Choroid plexus epithelial cell (primary cell): ENCODE measurements at regions not wholly inside any gene's neighbourhood (a gene's known extent, or its start where the extent isn't known, plus 50 kb on each side); places are given as distances from the start of the nearest gene placed in this dataset.
"Not testable (repeated sequence)": the region's sequence is repeated elsewhere in the genome, so short reads cannot be mapped to it uniquely, and the experiment has no call there.

Source experiments
- DNase-seq: peaks from one replicate; pipeline ENCODE4 v3.0.0-alpha.2; 2010; ENCODE audit warnings: low read depth
- H3K4me3 ChIP-seq: 2 replicates; pipeline ENCODE4 v1.5.1; 2011; ENCODE audit warnings: low read depth, mild to moderate bottlenecking, control low read depth, low read length, moderate library complexity
- TF ChIP-seq, protein P1 (sequence below): conservative IDR thresholded peaks from 2 replicates; pipeline ENCODE4 v1.5.1; 2011; ENCODE audit warnings: low read depth, mild to moderate bottlenecking, control low read depth, inconsistent platforms, low read length, moderate library complexity

DNA sequence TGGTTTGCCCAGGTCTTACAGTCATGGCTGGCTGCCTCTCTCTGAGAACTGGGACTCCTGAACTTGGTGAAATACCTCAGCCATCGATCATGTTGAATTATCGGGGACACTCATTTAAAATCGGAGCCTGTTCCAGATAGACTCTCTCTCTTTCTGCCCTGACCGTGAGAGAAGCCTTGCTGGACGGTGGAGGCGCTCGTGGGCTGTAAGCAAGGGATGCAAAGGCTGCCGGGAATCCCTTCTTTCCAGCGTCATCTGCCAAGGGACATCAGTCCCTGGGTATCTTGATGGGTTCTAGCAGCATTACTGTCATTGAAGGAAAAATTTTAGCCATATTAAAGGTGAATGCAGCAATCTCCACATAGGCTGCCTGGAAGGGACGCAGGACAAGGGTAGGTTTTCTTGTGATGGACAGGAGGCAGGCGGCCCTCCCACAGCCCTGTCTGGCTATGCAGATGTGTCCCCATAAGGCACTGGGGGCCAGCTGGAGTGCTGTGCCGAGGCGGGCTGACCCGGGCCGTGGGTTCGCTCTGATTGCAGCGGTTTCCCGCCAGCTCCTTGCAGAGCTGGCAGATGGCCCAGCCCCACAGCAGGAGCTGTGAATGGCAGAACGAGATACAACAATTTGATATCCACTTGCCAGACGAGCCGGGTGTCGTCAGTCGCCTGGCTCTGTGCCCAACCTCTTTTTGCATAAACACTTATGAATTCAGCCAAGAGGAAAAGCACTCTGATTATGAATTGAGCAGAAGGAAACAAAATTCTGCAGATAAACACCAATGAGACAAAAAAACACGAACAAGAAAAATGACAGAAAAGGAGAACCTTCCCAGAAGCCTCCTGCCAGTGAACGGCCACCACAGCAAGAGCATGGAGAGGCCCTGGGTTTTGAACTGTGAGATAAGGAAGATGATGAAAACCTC is 151.9 kb upstream of the ALDH3B2 start:
- H3K4me3 ChIP-seq: not testable (repeated sequence)
- peak; percentile 78 for DNase-seq
- TF ChIP-seq, protein P1, sequence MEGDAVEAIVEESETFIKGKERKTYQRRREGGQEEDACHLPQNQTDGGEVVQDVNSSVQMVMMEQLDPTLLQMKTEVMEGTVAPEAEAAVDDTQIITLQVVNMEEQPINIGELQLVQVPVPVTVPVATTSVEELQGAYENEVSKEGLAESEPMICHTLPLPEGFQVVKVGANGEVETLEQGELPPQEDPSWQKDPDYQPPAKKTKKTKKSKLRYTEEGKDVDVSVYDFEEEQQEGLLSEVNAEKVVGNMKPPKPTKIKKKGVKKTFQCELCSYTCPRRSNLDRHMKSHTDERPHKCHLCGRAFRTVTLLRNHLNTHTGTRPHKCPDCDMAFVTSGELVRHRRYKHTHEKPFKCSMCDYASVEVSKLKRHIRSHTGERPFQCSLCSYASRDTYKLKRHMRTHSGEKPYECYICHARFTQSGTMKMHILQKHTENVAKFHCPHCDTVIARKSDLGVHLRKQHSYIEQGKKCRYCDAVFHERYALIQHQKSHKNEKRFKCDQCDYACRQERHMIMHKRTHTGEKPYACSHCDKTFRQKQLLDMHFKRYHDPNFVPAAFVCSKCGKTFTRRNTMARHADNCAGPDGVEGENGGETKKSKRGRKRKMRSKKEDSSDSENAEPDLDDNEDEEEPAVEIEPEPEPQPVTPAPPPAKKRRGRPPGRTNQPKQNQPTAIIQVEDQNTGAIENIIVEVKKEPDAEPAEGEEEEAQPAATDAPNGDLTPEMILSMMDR: peak; percentile 29

DNA sequence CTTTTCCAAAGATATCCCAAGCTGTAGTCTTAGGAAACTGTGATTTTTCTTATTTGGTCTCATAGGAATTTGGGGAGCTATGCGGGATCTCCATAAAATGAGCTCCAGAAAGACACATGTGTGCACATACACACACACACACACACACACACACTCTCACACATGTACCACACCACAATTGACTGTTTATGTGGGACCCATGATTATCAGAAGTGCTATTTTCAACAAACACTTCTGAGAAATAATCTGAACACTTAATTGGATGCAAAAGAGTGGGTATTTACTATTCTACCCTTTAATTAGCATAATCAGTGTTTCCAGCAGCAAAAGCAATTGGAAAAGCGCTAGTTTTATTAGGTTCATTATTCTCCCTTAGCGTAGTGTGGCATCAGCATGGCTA is 150.4 kb upstream of the ALDH3B2 start:
- not testable (repeated sequence) for DNase-seq, H3K4me3 ChIP-seq

DNA sequence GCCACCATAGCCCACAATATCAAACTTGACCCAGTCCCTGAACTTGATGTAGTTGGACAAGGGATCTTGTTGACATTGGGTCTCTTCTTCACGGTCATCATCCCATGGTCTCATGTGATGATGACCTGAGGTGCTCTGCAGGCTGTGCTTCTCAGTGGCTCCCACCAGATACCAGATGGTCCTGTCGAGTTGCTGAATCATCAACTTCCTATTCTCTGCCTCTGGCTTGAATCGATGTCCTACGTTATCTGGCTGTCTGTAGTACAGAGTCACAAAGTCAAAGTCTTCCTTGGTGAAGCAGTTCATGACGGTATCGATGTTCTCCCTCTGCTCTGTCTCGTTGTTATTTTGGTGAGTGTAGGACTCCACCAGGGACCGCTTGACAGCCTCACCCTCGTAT is 145.7 kb upstream of the ALDH3B2 start:
- no peak for DNase-seq
- TF ChIP-seq, protein P1: no peak
- no peak overlapping the region for H3K4me3 ChIP-seq

DNA sequence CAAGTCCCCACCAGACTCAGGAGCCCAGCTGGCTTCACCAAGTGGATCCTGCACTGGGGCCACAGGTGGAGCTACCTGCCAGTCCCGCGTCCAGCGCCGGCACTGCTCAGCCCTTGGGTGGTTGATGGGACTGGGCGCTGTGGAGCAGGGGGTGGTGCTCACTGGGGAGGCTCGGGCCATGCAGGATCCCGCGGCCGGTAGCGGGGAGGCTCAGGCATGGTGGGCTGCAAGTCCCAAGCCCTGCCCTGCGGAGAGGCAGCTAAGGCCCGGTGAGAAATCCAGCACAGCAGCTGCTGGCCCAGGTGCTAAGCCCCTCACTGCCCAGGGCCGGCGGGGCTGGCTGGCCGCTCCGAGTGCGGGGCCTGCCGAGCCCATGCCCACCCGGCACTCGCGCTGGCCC is 143.1 kb upstream of the ALDH3B2 start:
- H3K4me3 ChIP-seq, DNase-seq: not testable (repeated sequence)

DNA sequence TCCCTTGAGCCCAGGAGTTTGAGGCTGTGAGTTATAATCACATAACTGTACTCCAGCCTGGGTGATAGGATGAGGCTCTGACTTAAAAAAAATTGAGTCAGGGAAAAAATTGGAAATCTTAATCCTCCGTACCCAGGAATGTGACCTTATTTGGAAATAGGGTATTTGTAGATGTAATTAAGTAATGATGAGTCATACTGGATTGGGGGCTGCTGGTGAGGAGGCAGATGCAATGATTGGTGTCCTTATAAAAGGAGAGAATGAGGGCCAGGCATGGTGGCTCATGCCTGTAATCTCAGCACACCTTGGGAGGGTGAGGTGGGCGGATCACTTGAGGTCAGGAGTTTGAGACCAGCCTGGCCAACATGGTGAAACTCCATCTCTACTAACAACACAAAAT is 134.9 kb upstream of the ALDH3B2 start:
- not testable (repeated sequence) for H3K4me3 ChIP-seq
- peak; percentile 12 for DNase-seq

DNA sequence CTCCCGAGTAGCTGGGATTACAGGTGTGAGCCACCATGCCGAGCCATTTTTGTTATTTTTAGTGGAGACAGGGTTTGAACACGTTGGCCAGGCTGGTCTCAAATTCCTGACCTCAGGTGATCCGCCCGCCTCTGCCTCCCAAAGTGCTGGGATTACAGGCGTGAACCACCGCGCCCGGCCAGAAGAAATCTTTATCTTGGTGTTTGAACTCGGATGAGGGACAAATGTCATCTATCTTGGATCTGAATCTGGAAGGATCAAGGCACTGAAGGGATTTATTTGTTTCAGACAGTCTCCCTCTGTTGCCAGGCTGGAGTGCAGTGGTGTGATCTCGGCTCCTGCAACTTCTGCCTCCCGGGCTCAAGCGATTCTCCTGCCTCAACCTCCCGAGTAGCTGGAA is 133.5 kb upstream of the ALDH3B2 start:
- not testable (repeated sequence) for H3K4me3 ChIP-seq, DNase-seq

DNA sequence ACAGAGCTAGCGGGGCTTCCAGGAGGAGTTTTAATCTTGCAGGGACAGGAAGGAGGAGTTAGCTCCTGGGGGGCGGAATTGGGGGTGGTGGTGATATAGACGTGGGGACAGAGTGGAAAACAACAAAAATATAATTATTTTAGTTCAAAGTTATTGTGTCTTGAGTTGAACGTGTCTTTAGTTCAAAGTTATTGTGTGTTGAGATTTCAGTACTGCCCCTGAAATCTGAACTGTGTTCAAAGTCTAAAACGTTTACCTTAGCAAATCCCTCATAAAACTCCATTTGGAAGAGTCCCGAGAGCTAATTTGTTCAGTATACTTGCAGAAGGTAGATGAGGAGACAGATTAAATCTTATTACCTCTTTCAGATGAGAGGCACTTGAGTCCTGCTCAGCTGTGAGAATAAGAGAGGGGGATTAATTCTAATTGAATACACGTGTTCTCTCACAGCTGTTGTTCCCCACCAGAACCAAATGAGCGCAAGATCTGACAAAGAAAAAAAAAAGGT is 132.4 kb upstream of the ALDH3B2 start:
- not testable (repeated sequence) for DNase-seq, H3K4me3 ChIP-seq

DNA sequence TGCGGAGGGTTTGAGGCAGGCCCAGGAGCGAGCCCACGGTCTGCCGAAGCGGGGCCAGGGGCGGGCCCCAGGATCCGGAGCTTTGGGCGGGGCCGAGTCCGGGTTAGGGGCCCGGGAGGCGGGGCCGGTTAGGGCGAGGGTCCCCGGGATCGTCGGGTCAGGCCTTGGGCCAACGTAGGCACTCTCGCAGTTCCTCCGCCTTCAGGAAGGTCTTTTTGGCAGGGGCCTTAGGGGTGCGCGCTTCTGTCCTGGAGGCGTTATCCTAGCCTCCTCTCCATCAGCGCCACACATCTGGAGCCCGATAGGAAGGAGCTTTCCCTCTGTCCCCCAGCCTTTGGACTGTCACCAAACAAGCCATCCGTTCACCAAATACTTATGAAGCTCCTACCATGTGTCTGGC is 131.8 kb upstream of the ALDH3B2 start:
- not testable (repeated sequence) for DNase-seq
- H3K4me3 ChIP-seq: peak overlapping the region; percentile 59

DNA sequence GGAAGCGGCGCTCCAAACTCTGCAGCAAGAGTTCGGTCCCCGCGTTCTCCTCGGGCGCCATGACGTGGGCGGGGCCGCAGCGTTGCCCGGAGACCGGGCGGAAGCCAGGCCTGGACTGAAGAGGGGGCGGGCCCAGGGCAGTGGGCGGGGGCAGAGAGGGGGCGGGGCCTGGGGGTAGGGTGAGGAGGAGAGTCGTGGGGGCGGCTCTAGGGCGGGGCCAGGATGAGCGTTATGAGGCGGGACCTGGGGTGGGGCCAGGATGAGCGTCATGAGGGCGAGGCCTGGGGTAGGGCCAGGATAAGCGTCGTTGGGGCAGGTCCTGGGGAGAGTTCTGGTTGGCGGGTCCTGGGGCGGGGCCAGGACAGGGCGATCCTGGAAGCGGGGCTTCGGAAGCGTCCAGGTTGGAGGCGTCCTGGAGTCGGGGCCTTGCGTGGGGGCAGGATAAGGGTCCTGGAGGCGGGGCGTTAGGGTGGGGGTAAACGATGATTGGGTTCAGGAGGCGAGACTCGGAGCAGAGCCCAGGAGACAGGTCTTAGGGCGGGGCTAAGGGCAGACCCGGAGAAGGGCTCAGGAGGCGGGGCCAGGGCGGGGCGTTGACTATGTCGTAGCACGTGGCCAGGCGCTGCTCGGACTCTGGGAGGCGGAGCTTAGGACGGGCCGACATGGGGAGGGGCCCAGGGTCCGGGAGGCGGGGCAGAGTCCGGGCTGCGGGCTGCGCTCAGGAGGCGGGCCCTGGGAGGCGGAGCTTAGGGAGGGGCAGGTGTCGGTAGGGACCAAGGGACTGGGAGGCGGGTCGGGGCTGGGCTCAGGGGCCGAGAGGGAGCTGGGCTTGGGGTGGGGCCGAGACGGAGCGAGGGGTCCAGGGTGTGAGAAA is 131.1 kb upstream of the ALDH3B2 start:
- DNase-seq: peak; percentile 99
- H3K4me3 ChIP-seq: peak overlapping the region; percentile 73

DNA sequence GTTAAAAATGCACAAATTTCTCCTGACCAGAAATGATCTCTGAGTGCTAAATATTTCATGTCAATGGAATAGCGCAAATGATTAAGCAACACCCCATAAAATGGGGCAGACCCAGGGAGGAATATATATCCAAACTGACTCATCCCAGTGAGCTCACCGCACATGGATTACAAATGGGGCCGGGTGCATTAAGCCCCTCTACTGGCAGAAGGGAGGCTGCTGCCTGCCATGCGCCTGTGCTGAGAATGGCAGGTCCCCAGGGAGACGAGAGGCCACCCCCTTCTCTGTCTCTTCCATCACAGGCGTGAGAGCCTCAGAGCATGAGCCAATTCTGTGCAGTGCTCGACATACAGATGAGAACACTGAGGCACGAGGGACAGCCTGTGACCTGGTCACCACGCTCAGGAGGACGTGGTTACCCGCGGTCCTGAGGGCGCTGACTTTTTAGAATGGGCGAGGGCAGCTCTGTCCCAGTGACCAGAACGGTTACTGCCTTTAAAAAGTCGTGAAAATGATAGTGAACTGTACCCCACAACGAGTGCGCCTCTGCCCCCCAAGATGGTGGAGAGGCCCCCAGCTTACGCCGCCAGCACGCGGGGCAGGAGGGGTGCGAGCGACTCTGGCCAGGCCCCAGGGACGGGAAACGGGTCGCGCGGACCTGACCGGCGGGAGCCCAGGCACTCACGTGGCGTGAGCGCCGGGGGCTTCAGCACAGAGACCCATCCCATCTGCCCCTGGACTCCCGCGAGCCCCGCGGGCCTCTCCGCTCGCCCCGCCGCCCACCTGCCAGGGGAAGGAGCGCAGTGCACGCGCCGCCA is 130.2 kb upstream of the ALDH3B2 start:
- peak overlapping the region; percentile 73 for H3K4me3 ChIP-seq
- peak; percentile 48 for DNase-seq

DNA sequence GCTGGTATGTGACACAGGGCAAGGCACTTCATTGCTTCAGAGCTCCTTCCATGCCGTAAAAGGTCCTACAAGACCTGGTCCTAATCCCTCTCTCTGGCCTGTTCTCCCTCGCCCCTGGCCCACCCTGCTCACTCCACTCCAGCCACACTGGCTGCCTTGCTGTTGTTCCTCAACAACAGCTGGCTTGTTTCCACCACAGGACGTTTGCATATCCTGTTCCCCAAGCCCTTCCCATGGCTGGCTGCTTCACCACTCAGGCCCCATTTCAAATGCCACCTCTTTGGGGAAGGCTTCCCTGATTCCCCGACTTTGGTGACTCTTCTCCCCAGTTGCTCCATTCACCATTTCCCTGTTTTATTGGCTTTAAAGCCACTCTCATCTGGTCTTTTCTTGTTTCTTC is 129.1 kb upstream of the ALDH3B2 start:
- DNase-seq, H3K4me3 ChIP-seq: not testable (repeated sequence)

DNA sequence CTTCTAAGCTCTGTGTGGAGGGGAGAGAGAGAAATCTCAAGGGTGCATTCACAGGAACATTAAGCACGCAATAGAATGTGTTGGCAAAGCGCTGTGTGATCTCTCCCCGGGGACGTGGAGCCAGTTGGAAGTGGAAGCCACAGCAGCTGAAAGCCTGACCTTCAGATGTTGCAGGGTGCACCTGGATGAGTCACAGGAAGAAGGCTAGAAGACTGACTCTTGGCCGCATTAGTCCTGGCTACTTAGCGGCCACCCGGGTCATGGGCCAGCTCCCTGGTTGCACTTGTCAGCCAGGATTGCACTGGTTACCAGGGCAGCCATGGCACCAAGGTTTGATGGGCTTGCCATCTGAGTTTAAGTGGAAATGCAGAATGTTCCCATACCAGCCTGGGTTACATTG is 128.6 kb upstream of the ALDH3B2 start:
- DNase-seq: peak; percentile 46

DNA sequence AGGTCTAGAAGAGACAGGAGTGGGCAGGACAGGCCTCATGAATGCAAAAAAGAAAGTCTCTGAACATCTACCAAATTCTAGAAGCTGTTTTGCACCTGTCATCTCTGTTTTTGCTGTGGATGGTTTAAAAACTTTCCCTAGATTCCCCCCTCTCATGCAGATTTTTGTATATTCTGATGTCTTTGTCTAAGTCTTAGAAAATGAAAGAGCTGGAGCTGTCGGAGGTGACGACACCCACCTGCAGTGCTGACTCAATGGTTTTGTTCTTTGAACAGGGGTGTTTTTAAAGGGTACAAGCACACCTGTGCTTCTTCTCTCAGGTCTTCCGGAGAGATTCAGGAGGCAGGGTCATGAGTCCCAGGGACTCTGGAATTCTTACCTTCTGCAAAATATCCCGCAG is 128.2 kb upstream of the ALDH3B2 start:
- H3K4me3 ChIP-seq, DNase-seq: not testable (repeated sequence)

More for the DNA sequence above, 128.6 kb upstream of the ALDH3B2 start:
- not testable (repeated sequence) for H3K4me3 ChIP-seq

DNA sequence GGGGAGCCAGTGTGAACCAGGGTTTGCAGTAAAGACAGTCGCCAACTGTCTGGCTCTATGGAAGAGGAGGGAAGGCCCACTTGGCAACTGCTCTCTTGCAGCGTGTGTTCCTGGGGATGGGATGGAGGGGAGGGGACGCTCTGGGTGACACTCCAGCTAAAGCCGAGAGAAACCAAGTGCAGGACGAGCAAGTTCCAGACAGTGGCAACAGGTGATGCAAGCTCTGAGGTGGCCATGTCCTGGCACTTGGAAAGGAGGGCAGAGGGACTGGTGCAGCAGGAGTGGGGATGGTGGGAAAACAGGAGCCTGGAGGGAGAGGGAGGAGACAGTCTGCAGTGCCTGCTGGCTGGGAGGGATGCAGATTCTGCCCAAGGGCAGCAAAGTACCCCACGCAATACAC is 127.0 kb upstream of the ALDH3B2 start:
- H3K4me3 ChIP-seq, DNase-seq: not testable (repeated sequence)

DNA sequence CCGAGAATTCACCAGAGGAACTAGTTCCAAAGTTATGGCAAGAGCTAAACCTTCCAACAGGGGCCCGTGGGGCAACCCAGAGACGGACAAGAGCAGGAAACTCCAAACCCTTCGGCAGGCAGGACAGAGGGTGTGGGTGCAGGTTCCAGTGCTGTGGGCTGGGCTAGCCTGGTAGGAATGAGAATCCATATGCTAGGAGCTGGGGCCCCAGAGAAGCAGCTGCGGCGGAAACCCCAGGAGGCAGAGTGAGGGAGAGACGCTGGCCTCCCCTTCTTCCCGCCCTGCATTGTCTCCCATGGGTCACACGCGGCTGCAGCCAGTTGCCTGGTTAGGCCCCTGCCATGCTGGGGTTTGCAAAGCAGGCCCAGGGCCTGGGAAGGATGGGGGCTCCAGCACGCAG is 126.2 kb upstream of the ALDH3B2 start:
- not testable (repeated sequence) for H3K4me3 ChIP-seq, DNase-seq
